CD1c-positive myeloid dendritic cell (primary cell): ENCODE measurements at regions not wholly inside any gene's neighbourhood (a gene's known extent, or its start where the extent isn't known, plus 50 kb on each side); places are given as distances from the start of the nearest gene placed in this dataset.
"Not testable (repeated sequence)": the region's sequence is repeated elsewhere in the genome, so short reads cannot be mapped to it uniquely, and the experiment has no call there.

Experiments used
- DNase-seq: peaks from one replicate; pipeline ENCODE4 v3.0.0-alpha.2; 2016; ENCODE audit errors: extremely low spot score

- no peak for DNase-seq
Observed at GRCh38 chr5:109989994-109990722, 300.4 kb downstream of the MAN2A1 start.

- DNase-seq: no peak
Observed at GRCh38 chr5:109990723-109991359, 301.1 kb downstream of the MAN2A1 start.

GRCh38 chr5:109992264-109992915 lies 302.7 kb downstream of the MAN2A1 start:
- DNase-seq: no peak

GRCh38 chr5:109994135-109994534 lies 304.4 kb downstream of the MAN2A1 start:
- DNase-seq: no peak

GRCh38 chr5:109996246-109996645 lies 306.5 kb downstream of the MAN2A1 start:
- no peak for DNase-seq

GRCh38 chr5:109997161-109997560 lies 307.4 kb downstream of the MAN2A1 start:
- DNase-seq: no peak

GRCh38 chr5:109998208-109998607 lies 308.5 kb downstream of the MAN2A1 start:
- DNase-seq: no peak

- no peak for DNase-seq
Observed at GRCh38 chr5:109998726-109999125, 309.0 kb downstream of the MAN2A1 start.

GRCh38 chr5:110001648-110002047 lies 311.9 kb downstream of the MAN2A1 start:
- no peak for DNase-seq

- DNase-seq: no peak
Observed at GRCh38 chr5:110002652-110003051, 312.9 kb downstream of the MAN2A1 start.

- DNase-seq: not testable (repeated sequence)
Observed at GRCh38 chr5:110005907-110006562, 316.3 kb downstream of the MAN2A1 start.

GRCh38 chr5:110007101-110007500 lies 317.4 kb downstream of the MAN2A1 start:
- no peak for DNase-seq

- DNase-seq: no peak
Observed at GRCh38 chr5:110008131-110008530, 318.4 kb downstream of the MAN2A1 start.

- no peak for DNase-seq
Observed at GRCh38 chr5:110012145-110012544, 322.4 kb downstream of the MAN2A1 start.

GRCh38 chr5:110013017-110013416 lies 323.3 kb downstream of the MAN2A1 start:
- DNase-seq: no peak

- no peak for DNase-seq
Observed at GRCh38 chr5:110017854-110018253, 328.1 kb downstream of the MAN2A1 start.

- DNase-seq: no peak
Observed at GRCh38 chr5:110018509-110018908, 328.8 kb downstream of the MAN2A1 start.

- DNase-seq: no peak
Observed at GRCh38 chr5:110019119-110019518, 329.4 kb downstream of the MAN2A1 start.

- no peak for DNase-seq
Observed at GRCh38 chr5:110019780-110020179, 330.1 kb downstream of the MAN2A1 start.

GRCh38 chr5:110021251-110021650 lies 331.5 kb downstream of the MAN2A1 start:
- DNase-seq: no peak

GRCh38 chr5:110025160-110025559 lies 335.4 kb downstream of the MAN2A1 start:
- no peak for DNase-seq

- no peak for DNase-seq
Observed at GRCh38 chr5:110027527-110028322, 338.0 kb downstream of the MAN2A1 start.
